Body of pancreas (tissue), 4 donors: ENCODE measurements at regions not wholly inside any gene's neighbourhood (a gene's known extent, or its start where the extent isn't known, plus 50 kb on each side); places are given as distances from the start of the nearest gene placed in this dataset.

Experiments
- ATAC-seq: fragments of 150-250 bp; one replicate; pipeline ENCODE4 v1.9.1; 2016
- DNase-seq, 4 donors: peaks; one replicate each; pipeline ENCODE4 v3.0.0-alpha.2; 2019
- H3K27ac ChIP-seq, 4 donors: fragments of 200-600 bp; sonication (generic); 1 replicate in 3 of 4; 2 replicates in 1 of 4; pipeline versions ENCODE4 v1.5.1 to v1.6.1; 2016 to 2019; ENCODE audit warnings: mild to moderate bottlenecking in 1 of 4, mixed read lengths in 1 of 4, moderate library complexity in 1 of 4
- H3K27me3 ChIP-seq, 2 donors: fragments of 200-600 bp; sonication (generic); one replicate each; pipeline ENCODE4 v1.6.0; 2016; ENCODE audit warnings: mild to moderate bottlenecking in 1 of 2
- H3K36me3 ChIP-seq, 2 donors: fragments of 200-600 bp; sonication (generic); replicated peaks in 1 of 2; 2 replicates each; pipeline ENCODE4 v1.5.1; 2016; ENCODE audit warnings: low read depth in 2 of 2; ENCODE audit not compliant: insufficient read depth in 1 of 2
- H3K4me1 ChIP-seq: fragments of 200-600 bp; sonication (generic); one replicate; pipeline ENCODE4 v1.6.0; 2016
- H3K4me3 ChIP-seq, 2 donors: fragments of 200-600 bp; sonication (generic); 1 replicate in 1 of 2; 2 replicates in 1 of 2; pipeline ENCODE4 v1.5.1; 2016 to 2019
- H3K9me3 ChIP-seq, 3 donors: fragments of 200-600 bp; sonication (generic); 1 replicate in 2 of 3; 2 replicates in 1 of 3; pipeline ENCODE4 v1.5.1; 2016
- POLR2A ChIP-seq, 3 donors: fragments of 450-650 bp; IDR thresholded peaks; one replicate each; pipeline ENCODE4 v1.6.1; 2016; ENCODE audit warnings: antibody characterized with exemption in 3 of 3, mild to moderate bottlenecking in 2 of 3
- WGBS, 2 donors: methylation state at CpG; one replicate each; pipeline ENCODE4 v1.1.5; 2017; 5-methylcytosine and 5-hydroxymethylcytosine counted together
- intact Hi-C: fragments of 100-400 bp; cut with DNase I; formaldehyde crosslinking; loops from one replicate; pipeline ENCODE4 v1.15.1; 2023
- TF ChIP-seq, protein P1 (sequence below), 7 experiments: fragments of 450-650 bp in 4 of 7; fragments of 200-600 bp in 3 of 7; sonication (generic) in 3 of 7; IDR thresholded peaks; one replicate each; pipeline ENCODE4 v1.5.1; 2016 to 2019; ENCODE audit warnings: antibody characterized with exemption in 7 of 7

DNA sequence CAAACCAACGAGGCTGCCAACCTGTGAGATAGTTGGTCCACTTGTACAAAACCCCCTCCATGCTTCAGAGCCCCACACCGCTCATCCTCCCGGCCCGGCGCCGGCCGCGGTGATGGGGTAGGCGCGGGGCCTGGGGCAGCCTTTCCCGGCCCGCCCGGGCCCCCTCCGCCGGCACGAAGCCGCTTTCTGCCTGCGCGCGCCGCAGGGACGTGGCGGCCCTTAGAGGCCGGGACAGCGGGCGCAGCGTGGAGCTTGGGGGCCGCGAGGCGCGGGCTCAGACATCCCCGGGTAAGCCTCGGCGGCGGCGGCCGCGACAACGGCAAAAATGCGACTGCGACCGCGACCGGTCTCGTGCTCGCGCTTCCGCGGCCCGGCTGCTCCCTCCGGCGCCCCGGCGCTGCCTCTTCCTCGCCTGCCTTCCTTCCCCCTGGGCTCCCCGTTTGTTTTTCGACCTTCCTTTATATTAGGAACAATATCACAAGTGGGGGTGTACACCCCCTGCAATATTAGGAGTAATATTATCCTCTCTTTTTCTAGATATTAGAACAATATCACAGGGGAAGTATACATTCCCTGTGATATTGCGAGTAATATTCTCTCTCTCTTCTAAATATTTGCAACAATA lies 53.9 kb upstream of the CEACAM21 start:
- intact Hi-C loops = no loop called here
- peak; percentile 47 for ATAC-seq
- no peak for DNase-seq
- peaks cover 7% of the 10 kb centered on the region for H3K4me1 ChIP-seq
- no peaks in the 10 kb centered on the region for H3K36me3 ChIP-seq
- WGBS, 2 donors = 3 to 6% methylated on average over 33 to 52 of the region's 58 CpGs
- TF ChIP-seq POLR2A (IDR thresholded peaks at IDR 0.05) = no peak
- TF ChIP-seq, protein P1, sequence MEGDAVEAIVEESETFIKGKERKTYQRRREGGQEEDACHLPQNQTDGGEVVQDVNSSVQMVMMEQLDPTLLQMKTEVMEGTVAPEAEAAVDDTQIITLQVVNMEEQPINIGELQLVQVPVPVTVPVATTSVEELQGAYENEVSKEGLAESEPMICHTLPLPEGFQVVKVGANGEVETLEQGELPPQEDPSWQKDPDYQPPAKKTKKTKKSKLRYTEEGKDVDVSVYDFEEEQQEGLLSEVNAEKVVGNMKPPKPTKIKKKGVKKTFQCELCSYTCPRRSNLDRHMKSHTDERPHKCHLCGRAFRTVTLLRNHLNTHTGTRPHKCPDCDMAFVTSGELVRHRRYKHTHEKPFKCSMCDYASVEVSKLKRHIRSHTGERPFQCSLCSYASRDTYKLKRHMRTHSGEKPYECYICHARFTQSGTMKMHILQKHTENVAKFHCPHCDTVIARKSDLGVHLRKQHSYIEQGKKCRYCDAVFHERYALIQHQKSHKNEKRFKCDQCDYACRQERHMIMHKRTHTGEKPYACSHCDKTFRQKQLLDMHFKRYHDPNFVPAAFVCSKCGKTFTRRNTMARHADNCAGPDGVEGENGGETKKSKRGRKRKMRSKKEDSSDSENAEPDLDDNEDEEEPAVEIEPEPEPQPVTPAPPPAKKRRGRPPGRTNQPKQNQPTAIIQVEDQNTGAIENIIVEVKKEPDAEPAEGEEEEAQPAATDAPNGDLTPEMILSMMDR (IDR thresholded peaks at IDR 0.05) = no peak
- no peaks in the 10 kb centered on the region for H3K9me3 ChIP-seq
- H3K27me3 ChIP-seq = peaks cover 0 to 6% of the 10 kb centered on the region in 2 donors
- H3K4me3 ChIP-seq = no peak overlapping the region
- H3K27ac ChIP-seq = peak overlapping the region in 1 of 4 donors; percentile 64

DNA sequence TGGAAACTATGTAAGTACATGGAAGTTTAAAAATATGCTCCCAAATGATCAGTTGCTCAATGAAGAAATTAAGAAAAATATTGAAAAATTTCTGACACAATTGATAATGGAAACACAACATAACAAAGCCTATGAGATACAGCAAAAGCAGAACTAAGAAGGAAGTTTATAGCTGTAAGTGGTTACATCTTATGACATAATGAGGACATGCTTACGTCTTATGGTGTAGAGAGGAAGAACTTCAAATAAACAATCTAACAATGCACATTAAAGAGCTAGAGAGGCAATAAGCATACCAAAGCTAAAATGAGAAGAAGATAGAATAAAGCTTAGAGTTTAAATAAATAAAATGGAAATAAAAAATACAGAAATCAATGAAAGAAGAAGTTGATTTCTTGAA lies 50.0 kb upstream of the CEACAM21 start:
- ATAC-seq (no peak), DNase-seq (no peak)
- 57 to 58% methylated on average over 1 of the region's 1 CpG for WGBS, 2 donors
- Histone ChIP-seq H3K4me3 (no peak overlapping the region), H3K36me3 (no peaks in the 10 kb centered on the region), H3K27ac (no peak overlapping the region), H3K4me1 (peaks cover 7% of the 10 kb centered on the region), H3K9me3 (no peaks in the 10 kb centered on the region), H3K27me3 (peaks cover 0 to 6% of the 10 kb centered on the region in 2 donors)
- TF ChIP-seq, protein P1 (IDR thresholded peaks at IDR 0.05) = no peak
- no peak for TF ChIP-seq POLR2A (IDR thresholded peaks at IDR 0.05)
- intact Hi-C loops = no loop called here
